HG03025 (cell line): ENCODE measurements at regions not wholly inside any gene's neighbourhood (a gene's known extent, or its start where the extent isn't known, plus 50 kb on each side); places are given as distances from the start of the nearest gene placed in this dataset.

Experiments
- ATAC-seq: cut with Tn5 transposase; IDR thresholded peaks from one replicate; pipeline ENCODE4 v1.9.1; 2021; ENCODE audit warnings: mild to moderate bottlenecking, moderate library complexity; ENCODE audit not compliant: unreplicated experiment, low FRiP score

- no peak for ATAC-seq
These were observed 304.2 kb upstream of the PRDM1 start for GRCh38 chr6:105781915-105782314.

- no peak for ATAC-seq
These were observed 304.9 kb upstream of the PRDM1 start for GRCh38 chr6:105781248-105781647.

DNA sequence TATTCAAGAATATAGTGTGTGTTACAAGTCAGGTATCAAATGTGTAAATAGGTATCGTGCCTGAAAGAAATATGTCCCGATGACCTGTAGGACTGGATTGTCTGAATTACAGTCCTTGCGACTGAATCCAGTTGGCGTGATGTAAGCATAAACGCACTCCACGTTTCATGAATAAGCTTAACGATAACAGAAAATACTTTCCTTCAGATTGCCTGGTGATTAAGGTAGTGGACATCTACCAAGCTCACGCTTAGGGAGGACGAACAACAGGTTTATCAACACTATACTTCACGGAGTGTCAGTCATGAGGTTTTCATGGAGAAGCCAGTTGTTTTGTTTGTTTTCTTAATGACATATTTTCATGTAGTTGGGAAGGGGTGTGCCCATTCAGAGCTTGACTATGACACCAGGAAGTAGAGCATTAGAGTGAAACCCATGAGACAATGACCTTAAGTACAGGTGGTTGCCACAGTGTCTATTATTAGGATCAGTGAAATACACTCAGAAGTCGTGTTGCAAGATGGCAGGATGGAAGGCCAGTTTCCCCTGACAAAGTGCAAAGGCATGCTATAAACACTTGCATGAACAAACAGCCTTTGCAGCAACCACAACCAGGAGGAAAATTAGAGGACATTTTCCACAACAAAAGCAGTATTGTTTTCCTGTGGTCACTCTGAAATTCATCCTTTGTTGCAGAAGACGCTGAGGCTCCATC, 305.8 kb upstream of the PRDM1 start:
- no peak for ATAC-seq

DNA sequence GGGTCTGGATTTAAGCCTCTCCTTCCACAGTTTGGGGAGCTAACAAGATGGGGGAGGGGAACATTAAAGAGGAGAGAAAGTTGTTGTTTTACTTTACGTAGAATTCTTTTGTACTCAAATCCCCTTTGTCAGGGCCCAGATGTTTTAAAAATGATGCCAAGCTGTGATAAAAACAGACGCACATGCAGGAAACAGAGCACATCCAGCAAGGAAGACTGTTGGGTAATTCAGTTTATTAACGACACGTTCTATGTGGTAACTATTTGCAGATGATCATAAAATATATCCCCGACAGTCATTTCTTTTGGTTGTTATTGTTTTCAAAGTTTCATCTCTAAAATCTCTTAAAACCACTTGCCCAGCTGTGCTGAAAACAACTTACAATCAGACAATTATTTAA, 307.0 kb upstream of the PRDM1 start:
- ATAC-seq, result no peak

DNA sequence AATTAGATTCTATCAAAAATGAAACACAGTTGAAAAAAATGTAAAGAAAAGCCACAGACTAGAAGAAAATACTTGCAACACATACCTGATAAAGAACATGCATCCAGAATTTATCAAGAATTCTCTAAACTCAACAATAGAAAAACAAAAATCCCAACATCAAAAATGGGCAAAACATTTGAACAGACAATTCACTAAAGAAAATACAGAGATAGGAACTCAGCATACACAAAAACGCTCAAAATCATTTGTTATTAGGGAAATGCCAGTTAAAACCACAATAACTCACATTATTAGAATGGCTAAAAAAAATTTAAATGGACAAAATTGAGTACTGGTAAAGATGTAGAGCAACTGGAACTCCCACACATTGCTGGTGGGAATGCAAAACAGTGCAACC, 311.0 kb upstream of the PRDM1 start:
- ATAC-seq, result no peak

- ATAC-seq, result no peak
These were observed 311.9 kb upstream of the PRDM1 start for GRCh38 chr6:105774247-105774646.

- no peak for ATAC-seq
These were observed 314.7 kb upstream of the PRDM1 start for GRCh38 chr6:105771313-105771970.

GRCh38 chr6:105769987-105770386, 316.1 kb upstream of the PRDM1 start:
- ATAC-seq, result no peak

DNA sequence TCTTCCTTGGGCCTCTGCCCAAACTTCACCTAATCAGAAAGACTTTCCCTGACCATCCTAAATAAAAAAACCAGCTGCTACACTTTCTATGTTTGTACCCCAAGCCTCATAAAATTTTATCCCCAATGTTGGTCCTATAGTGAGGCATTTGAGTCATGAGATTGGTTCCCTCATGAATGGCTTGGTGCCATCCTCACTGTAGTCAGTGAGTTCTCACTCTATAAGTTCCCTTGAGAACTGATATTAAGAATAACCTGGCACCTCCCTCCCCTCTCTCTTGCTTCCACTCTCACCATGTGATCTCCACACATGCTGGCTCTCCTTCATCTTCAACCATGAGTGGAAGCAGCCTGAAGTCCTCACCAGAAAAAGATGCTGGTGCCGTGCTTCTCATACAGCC, 316.9 kb upstream of the PRDM1 start:
- no peak for ATAC-seq

- no peak for ATAC-seq
These were observed 318.6 kb upstream of the PRDM1 start for GRCh38 chr6:105767541-105767940.

GRCh38 chr6:105765239-105765638, 320.9 kb upstream of the PRDM1 start:
- no peak for ATAC-seq

DNA sequence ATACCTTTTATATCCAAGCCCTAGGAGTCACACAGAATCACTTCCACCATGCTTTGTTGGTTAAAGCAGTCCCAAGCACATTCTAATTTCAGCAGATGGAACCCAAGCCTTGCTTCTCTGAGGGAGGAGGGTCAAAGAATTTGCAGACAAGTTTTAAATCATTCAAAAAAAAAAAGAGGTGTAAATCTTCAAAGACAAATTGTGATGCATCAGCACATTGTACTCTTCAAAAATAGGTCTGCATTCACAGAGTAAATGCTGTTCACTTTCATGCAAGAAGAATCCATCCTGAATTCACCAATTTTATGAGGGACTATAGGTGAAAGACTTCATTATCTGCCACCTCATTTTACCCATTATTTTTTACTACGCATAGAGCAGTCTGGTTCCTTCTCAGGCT, 321.8 kb upstream of the PRDM1 start:
- no peak for ATAC-seq

GRCh38 chr6:105763866-105764265, 322.3 kb upstream of the PRDM1 start:
- no peak for ATAC-seq

GRCh38 chr6:105760746-105761145, 325.4 kb upstream of the PRDM1 start:
- ATAC-seq, result no peak

DNA sequence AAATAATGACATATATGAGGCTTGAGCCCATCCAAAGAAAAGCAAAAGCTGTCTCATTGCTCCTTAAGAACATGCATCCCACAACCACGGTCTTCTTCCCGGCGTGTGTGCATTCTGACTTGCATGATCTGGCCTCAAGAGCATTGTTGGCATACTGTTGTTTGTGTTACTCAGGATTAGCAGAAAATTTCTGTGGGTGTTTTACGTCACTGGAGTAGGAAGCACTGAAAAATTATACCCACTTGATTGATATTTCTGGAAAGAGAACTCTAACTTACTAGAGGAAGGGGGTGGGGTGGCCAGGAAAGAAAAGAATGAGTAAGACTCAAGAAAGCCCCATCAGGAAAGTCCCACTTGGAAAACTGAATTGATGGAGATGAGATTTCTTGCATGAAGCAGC, 326.2 kb upstream of the PRDM1 start:
- ATAC-seq, result no peak

DNA sequence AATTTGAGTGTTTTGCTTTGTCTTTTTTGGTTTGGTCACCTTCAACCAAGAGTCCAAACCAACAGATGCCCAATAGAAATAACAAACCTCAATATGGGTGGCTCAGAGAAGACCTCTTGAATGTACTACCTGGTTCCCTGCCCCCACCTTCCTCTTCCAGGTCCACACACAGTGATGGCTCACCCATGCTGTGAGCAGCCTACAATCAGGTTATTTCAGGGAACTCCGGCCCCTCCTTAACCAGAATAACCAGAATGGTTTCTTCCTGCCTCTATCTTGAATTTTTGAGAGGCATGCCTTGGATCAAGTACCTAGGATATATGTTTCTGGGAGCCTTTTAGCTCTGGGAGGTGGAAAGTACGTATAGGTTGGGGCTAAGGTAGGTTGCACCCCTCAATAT, 327.1 kb upstream of the PRDM1 start:
- no peak for ATAC-seq

- ATAC-seq, result peak; percentile 93
These were observed 328.5 kb upstream of the PRDM1 start for GRCh38 chr6:105757512-105758200.

DNA sequence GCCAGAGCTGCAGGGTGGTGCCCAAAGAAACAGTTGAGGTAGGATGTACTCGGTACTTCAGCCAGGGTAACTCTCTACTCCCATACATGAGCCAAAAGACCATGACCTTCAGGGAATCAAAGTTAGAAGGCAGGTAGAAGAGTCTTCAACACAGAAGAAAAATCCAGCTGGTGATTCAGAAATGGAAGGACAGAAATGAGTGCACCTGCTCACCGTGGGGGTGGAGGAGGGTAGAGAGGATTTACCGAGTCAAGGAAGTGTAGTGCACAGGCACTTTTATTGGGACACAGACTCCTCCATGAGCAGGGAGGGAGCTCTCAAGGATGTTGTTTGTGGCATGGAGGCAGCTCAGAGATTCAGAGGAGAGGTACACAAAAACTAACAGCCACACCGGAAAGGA, 330.3 kb upstream of the PRDM1 start:
- no peak for ATAC-seq

DNA sequence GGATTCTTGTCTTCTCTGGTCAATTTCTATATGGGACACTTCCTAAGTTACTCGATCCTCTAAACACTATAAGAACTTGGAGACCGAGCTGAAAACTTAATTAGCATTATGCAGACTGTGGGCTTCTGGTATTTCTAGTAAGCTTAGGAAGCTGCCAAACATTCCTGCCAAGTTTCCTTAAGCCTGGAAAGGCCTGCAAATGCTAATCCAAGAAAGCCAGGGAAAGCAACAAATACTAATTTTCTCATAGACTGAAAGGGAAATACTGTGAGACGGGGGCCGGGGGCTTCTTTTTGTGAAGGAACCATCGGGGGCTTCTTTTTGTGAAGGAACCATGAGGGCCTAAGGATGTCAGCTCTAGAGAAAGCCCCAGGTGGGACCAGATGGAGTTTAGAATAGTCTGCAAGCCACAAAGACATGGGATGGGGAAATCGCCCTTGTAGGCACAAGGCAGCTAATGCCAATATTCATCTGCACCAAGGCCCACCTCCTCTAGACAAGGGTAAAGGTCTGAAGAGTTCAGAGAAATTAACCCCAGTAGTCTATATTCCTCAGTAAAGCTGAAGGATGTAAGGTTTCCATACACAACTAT, 332.4 kb upstream of the PRDM1 start:
- no peak for ATAC-seq

- ATAC-seq, result no peak
These were observed 332.9 kb upstream of the PRDM1 start for GRCh38 chr6:105753207-105753606.

DNA sequence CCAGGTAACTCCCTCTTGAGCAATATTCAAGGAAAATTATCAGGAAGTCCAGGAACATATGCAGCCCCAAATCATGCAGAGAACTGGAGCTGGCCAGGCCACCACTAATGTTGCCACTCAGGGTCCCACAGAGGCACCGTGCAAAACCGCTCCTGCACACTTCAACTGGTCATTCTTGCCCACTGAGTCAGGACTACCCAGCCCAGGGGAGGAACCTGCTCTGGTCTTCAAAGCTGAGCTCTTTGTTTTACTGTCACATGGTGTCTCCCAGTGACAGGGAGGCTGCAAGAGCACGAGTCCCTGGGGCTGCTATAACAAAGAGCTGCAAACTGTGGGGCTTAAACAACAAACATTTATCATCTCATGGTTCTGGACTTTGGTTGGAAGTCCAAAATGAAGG, 336.0 kb upstream of the PRDM1 start:
- ATAC-seq, result no peak
